Stimulated activated CD4-positive, alpha-beta T cell treated with anti-CD3 and anti-CD28 coated beads, Interleukin-1b, Interleukin-23, amount 100 ng/mL, for 1 hour (primary cell): ENCODE measurements at regions not wholly inside any gene's neighbourhood (a gene's known extent, or its start where the extent isn't known, plus 50 kb on each side); places are given as distances from the start of the nearest gene placed in this dataset.

Source experiments
- DNase-seq, 2 donors: peaks; one replicate each; pipeline ENCODE4 v3.0.0-alpha.2; 2020; ENCODE audit warnings: low read depth in 2 of 2

DNA sequence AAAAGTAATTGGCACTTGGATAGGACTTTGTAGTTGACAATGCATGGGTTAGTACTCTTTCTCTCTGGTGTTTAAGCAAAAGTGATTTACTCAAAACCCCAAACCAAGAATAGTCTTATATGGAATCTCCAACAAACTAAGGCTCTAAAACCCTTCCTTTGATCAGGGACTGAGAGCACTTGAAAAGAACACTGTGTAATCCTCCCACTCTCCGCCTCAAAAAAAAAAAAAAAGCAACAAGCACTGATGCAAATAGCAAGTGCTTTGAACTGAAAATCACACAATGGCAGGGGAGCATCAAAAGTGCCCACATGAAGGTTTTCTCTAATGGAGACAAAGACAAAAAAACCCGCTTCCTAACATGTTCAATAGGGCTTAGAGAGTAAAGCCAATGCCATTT, 467.9 kb upstream of the AUTS2 start:
- DNase-seq: no peak

DNA sequence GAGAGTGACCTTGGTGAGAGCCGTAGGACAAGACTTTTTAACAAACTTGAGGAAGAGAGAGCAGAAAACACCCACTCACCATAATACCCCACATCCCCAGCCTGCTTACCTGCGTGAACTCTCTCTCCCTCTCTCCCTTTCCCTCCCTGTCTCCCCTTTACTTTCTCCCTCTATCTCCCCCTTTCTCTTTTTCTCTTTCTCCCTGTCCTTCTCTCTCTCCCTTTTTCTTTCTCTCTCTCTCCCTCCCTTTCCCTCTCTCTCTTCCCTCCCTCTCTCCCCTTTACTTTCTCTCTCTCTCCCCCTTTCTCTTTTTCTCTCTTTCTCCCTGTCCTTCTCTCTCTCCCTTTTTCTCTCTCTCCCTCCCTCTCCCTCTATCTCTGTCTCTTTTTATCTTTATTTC, 464.0 kb upstream of the AUTS2 start:
- DNase-seq: no peak

DNA sequence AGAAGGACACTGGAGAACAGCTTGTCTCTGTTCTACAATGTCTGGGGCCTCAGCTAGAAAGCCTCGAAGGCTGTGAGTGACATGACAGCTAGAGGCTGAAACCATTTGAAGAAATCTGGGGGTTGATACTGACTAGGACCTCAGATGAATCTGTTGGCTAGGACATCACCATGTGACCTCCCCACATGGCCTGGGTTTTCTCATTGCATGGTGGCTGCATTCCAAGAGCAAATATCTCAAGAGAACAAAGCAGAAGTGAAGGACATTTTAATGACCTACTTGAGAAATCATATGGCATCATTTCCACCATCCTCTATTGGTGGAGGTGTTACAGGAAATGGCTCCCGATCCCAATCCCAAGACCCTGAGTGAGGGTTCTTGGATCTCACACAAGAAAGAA, 450.6 kb upstream of the AUTS2 start:
- DNase-seq: no peak

DNA sequence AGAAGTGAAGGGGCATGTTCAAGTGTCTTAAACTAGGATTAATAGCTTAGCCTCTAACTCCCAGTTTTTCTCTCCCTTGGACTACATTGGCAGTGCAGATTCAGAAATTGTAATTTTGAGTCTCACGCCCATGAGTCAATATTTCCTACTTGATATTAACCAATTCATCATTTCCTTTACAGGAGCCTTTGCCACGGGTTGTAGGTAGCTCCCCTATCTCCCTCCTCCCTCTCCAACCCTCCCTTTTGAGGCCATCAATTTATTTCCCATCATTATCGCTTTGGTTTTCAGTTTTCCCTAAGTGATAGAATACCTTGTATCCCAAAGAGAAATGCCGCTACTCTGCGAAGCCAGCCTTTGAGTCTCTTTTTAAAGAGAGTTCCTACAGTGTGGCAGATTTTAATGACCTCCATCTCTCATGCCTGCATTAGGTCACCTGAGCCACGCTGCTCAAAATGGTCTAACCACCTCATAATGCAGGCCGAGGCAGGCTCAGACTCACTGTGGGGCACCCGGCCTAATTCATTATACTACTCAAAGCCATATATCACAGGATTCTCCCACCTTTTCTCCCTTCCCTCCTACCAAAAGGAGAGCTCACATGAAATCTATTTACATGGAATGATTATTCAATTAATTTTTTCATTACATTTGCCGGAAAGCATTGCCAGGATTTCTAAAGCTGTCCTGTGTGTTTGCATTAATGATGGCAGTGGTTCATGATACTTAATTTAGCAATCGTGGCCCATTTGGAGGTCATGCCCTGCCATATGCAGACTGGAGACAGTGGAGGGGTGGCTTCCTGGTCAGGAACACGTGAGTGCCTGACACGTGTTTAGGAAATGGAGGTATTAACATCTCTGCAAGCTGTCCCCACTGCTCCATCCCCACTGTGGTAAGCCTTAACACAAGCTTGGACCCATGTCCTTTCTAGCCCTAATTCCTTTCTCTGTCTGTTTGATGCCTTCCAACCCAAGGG, 448.2 kb upstream of the AUTS2 start:
- DNase-seq: no peak

DNA sequence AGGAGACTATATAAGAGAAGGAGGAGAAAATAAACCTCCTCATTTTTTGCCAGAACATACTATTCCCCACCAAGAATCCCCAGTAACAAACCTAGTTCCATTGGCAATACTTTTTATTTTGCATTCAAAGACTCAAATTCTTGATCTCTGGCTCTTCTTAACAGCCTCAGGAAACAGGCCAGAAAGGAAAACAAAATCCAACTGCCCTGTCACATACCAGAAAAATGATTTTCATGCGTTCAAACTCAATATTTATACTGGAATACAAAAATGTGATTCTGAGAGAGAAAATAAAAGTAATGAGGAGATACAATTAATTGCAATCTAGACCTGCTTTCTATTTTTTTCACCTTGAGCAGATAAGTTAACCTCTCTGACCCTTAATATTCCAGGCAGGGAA, 435.9 kb upstream of the AUTS2 start:
- DNase-seq: no peak

DNA sequence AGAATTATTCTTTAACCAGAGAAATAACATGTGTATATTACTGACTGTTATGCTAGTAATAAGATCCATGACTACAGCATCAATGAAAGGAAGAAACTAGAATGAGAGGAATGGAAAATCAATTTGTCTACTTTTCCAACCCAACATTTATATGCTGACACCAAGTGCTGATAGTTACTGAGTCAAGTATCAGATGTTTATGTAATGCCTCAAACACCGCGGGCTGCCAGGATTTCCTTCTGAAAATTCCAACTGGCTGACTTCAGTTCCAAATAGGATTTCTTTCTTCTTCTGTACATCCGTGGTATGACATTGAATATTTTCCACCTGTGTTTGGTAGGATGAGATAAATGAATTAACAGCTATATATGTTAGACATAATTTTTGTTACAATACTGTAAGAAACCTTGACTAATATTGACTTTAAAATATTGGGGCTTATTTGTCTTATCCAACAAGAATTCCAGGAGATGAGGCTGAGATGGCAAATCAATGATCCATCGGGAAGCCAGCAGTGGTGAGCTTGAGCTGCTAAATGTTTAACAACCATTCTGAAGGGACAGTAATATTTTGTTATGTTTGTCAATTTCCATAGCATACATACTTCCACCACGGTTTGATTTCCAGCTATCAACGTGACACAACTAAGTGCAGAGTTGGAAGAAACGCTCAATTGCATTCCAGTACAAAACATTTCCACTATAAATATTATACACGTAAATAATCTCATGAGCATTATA, 435.2 kb upstream of the AUTS2 start:
- DNase-seq: no peak

DNA sequence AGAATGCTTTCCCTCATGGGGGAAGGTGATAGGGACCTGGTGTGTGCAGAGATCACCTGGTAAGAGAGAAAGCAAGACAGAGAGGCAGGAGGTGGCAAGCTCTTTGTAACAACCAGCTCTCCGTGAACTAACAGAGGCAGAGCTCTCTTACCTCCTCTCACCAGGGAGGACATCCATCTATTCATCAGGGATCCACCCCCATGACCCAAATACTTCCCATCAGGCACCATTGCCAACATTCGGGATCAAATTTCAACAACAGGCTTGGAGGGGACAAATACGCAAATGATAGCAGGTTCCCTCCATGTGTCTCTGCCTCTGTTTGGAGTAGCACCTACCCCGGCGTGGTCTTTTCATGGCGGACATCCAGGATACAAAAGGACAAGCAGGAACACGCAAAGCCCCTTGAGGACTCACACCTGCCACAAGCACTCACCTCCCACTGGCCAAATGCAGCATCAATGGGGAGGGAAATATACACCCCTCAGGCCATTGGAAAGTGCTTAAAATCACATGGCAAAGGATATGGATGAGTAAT, 431.2 kb upstream of the AUTS2 start:
- DNase-seq: no peak

DNA sequence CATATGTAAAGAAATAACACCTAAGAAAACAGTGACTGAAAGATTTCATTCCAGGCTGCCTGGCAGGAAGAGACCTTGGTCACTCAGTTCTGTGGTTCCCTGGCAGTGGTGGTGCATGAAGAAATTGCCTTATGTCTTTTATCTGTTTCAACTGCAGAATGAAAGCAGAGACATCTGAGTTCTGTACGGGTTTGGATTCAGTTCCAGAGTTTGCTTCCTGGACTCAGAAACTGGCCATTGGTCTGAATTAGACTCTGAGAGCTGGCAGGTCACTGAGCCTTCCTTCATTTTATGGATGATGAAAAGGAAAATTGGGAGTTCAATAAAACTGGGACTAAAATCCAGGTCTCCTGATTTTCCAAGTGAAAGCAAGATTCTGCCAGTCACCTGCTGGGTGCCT, 428.9 kb upstream of the AUTS2 start:
- no peak for DNase-seq

DNA sequence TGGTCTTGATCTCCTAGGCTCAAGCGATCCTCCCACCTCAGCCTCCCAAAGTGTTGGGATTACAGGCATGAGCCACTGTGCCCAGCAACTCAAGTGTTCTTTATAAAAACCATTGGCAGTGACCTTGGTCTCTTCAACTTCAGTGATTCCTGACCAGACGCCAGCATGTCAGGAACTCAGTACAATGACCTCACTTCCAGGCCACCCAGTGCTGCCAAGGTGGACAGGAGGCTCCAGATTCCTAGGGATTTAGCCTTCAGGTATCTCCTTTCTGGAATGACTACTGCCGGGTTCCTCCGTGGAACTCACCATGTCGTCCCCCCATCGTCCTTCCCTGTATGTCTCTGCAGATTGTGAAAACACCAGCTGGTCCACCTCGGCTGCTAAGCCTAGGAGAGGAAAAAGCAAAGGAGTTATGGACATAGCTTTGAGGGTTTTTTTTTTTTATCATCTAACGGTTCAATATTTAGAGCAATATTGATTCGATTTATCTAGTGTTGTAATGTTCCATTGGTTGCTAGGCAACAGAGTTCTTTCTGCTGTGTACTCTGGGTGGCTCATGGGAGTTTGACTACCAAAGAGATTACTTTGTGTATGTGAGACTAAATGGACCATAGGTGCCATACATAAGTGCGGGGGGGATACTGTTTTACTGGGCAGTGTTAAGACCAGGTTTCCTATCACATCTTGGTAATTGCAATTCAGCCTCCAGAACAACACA, 425.8 kb upstream of the AUTS2 start:
- no peak for DNase-seq

DNA sequence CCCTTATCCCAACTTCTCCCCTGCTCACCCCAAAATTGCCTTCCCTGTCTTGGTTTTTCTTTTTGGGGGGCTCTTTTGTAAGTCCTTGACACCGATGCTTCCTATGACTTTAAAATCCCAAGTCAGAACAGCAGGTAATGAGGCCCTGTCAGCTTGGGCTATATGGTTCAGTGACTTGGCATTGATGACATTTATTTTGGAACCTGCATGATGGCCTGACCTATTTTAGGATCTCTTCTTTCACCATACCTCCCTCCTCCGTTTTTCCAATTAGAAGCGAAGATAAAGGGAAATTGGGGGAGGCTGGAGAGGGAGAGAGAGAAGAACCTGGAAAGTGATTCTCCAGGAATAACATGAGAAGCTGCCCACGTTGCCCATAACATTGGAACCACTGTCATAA, 424.9 kb upstream of the AUTS2 start:
- DNase-seq: no peak

DNA sequence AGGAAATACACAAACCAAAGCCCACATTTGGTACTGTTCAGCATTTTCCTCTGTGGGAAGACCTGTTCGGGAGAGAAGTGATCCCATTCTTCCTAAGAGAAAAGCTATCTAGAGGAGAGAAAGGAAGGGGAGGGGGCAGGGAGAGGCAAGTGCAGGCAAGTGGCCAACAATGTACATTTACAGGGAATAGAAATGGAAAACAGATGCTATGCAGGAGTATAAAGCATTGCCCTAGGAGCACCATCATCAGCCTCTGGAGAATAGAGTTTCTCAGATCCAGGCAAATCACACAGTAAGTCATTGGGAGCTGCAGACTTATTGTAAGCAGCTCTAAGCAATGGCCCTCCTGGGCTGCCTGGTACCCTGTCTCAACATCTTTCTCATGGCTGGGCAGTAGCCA, 424.4 kb upstream of the AUTS2 start:
- no peak for DNase-seq

DNA sequence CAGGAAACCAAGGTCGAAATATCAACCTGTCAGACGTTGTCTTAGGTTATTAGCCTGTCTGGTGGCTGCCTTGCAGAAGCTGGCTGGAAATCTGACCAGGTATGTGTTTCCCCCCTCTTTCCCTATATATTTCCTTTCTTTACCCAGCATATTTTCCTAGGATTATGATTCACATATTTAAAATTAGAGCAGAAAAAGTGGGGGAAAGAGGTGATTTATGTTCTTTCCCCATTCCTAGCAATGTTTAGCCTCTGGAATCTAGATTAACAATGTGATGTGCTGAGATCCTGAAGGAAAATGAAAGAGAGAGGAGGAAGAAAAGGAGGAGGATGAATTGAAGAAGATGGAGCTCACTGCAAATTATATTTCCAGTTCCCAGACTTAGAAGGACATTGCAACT, 421.4 kb upstream of the AUTS2 start:
- no peak for DNase-seq

DNA sequence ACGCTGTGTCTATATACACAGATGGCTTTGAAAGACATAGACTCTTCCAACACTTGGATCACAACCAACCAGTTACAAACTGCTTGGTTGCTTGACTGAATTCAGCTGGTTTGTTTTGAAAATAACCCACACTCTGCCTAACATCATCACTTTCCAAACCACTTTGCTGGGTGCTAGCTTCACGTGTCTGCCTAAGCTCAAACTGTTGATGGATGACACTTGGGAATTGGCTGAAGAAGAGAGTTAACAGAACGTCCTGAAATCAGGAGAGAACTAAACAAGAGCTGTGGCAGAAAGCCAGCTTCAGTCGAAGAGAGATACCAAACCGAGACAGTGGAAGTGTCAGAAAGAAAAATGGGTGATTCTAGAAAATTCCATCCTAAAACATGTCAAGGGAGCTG, 420.8 kb upstream of the AUTS2 start:
- DNase-seq: no peak

DNA sequence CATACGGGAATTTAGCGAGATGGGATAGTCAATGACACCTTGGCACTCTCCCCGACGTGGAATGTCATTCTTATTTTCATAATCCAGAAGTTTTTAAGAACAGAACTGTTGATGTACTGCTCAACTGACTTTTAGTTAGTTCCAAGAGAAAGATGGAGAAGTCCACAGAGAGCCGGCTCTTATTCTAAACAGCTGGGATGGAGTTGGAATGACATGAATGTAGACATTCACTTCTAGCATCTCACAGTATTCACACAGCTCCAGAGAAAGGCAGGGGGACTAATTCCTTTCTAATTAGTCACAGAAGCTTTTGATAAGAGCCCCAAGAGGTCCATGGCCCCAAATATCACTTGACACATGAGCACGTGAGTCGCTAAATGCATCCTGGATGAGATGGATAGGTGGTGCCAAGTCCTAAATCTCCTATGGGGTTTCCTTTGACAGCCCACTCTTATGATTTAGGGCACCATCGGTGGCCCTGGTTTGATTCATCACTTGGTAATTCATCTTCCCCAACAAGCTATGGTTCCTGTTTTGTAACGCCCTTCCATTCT, 420.3 kb upstream of the AUTS2 start:
- DNase-seq: no peak

DNA sequence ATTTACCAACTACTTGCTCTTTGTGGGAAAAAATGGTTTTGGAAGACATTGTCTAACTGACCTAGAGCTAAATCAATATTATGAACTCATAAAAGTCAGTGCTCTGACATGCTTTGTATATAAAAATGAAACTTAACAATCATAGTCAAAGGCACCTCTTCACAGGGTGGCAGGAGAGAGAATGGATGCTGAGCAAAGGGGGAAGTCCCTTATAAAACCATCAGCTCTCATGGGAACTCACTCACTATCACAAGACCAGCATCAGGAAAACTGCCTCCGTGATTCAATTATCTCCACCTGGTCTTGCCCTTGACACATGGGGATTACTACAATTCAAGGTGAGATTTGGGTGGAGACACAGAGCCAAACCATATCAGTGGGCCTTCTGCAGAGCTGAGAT, 417.6 kb upstream of the AUTS2 start:
- no peak for DNase-seq

DNA sequence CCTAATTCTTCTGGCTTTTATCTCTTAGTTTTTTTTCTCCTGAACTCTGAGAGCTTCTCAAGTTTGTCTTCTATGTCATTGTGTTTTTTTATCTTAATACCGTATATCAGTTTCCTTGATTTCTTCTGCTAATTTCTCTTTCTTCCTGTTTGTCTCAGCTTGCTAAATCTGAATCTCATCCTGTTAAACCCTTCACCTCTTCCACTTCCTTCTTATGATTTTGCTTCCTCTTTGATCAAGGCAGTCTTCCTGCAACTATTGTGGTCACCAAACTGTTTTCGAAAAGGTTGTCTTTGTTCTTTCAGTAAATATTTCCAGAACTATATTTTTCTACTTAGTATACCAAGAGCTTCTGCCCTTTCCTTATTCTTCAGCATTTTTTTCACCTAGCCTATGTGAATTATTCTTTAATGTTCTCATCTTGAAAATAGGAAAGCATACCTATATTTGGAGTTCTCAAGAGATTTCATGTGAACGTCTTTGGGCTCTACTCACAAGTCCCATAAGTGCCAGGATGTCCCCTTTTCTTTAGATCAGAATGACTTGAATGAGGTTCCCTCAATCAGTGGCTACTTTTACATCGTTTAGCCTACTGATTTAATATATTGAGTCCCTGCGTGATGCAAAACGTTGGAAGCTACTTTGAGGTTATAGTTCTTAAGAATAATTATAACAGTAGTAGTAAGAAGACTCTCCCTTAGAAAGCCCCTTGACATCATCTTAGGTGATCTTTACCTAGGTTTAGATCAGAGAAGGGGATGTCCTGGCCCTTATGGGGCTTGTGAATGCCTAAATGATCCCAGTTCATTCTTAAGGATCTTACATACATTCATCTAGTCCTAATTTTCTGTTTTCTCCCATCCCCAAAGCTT, 415.4 kb upstream of the AUTS2 start:
- no peak for DNase-seq

DNA sequence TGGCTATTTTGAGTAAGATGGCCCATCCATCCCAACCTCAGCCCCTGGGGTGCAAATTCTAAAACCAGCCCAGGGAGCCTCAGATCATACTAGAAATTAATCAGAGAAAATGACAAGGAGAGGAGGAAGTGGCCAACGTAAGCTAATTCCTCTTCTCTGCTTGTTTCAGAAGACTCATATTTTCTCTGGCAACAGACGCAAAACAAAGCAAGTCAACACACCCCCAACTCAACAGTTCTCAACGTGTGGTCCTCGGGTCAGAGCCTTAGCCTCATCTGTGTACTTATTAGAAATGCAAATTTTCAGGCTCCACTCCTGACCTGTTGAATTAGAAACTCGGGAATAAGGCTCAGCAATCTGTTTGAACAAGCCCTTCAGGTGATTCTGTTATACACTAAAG, 413.9 kb upstream of the AUTS2 start:
- DNase-seq: no peak

DNA sequence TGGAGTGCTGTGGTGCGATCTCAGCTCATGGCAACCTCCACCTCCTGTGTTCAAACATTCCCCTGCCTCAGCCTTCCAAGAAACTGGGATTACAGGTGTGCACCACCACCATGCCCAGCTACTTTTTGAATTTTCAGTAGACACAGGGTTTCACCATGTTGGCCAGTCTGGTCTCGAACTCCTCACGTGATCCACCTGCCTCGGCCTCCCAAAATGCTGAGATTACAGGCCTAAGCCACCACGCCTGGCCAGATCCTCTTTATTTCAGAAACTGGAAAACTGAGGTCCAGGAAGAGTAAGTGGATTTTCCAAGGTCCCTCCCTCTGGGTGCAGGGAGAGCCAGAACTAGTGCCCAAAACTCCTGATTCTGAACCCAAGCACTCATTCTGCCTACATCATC, 413.1 kb upstream of the AUTS2 start:
- DNase-seq: no peak

DNA sequence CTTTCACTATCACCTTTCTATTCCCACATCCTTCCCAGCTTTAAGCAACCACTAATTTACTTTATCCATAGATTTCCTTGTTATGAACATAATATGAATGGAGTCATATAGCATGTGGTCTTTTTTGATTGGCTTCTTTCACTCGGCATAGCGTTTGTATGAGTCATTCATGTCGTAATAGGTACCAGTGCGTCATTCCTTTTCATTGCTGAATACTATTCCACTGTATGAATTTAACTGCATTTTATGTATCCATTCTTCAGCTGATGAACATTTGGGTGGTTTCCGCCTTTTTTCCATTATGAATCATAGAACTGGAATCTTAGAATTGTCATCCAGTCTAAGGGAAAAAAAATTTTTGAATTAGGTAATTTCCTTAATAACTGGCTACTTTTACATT, 411.3 kb upstream of the AUTS2 start:
- no peak for DNase-seq

DNA sequence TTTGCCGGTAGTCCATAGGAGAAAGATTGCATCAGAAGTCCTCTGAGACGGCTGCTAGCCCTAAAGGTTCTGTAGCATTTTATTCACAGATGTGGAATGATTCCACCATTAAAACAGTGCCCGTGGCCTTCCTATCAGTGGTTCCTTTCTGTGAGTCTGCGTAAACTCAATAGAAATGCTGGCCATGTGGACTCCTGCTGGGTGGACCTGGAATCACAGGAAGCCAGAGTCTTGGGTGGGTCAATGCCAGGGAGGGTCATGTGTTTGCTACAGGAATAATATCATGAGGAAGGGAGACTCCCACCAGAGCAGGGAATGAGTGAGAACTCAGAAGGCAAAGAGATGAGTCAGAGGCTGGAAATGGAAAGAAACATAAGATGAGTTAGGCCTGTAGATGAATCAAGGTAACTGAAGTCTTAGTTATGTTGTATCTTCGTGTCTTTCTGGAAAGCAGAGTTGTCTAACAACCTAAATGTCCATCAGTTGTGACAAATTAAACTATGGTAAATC, 410.4 kb upstream of the AUTS2 start:
- DNase-seq: no peak

DNA sequence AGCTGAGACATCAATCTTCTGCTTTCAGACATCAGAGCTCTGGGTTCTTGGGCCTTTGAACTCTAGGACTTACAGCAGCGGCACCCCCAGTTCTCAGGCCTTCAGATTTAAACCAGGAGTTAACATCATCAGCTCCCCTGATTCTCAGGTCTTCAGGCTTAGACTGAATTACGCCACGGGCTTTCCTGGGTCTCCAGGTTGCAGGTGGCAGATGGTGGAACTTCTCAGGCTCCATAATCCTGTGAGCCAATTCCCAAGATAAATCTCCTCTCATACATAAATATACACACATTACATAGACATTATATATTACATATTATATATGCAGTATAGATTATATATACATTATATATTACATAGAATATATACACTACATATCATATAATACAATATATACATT, 408.9 kb upstream of the AUTS2 start:
- no peak for DNase-seq
